Spleen (tissue), 11 donors: ENCODE measurements at regions not wholly inside any gene's neighbourhood (a gene's known extent, or its start where the extent isn't known, plus 50 kb on each side); places are given as distances from the start of the nearest gene placed in this dataset.
"Not testable (repeated sequence)": the region's sequence is repeated elsewhere in the genome, so short reads cannot be mapped to it uniquely, and the experiment has no call there.

Experiments used
- DNase-seq: peaks from one replicate; pipeline ENCODE4 v3.0.0-alpha.2; 2020
- H3K27ac ChIP-seq, 8 donors: fragments of 200-600 bp; sonication (generic) in 7 of 8; 1 replicate in 4 of 8; 2 replicates in 4 of 8; pipeline versions ENCODE4 v1.5.0 to v1.8.0; 2016 to 2021; ENCODE audit warnings: inconsistent platforms in 4 of 8, mild to moderate bottlenecking in 4 of 8, moderate library complexity in 1 of 8
- H3K27me3 ChIP-seq, 7 donors: fragments of 200-600 bp; sonication (generic) in 6 of 7; replicated peaks in 1 of 7; 1 replicate in 4 of 7; 2 replicates in 3 of 7; pipeline versions ENCODE4 v1.5.0 to v1.8.0; 2016 to 2021; ENCODE audit warnings: inconsistent platforms in 3 of 7, mild to moderate bottlenecking in 1 of 7
- H3K36me3 ChIP-seq, 6 donors: fragments of 200-600 bp; sonication (generic) in 5 of 6; 1 replicate in 4 of 6; 2 replicates in 2 of 6; pipeline versions ENCODE4 v1.5.0 to v1.8.0; 2016 to 2021; ENCODE audit warnings: inconsistent platforms in 2 of 6
- H3K4me1 ChIP-seq, 6 donors: fragments of 200-600 bp; sonication (generic) in 5 of 6; 1 replicate in 3 of 6; 2 replicates in 3 of 6; pipeline versions ENCODE4 v1.5.0 to v1.8.0; 2016 to 2021; ENCODE audit warnings: inconsistent platforms in 3 of 6
- H3K4me3 ChIP-seq, 8 donors: fragments of 200-600 bp; sonication (generic) in 7 of 8; 1 replicate in 4 of 8; 2 replicates in 4 of 8; pipeline versions ENCODE4 v1.5.0 to v1.8.0; 2016 to 2021; ENCODE audit warnings: inconsistent platforms in 4 of 8, mild to moderate bottlenecking in 4 of 8, moderate library complexity in 2 of 8
- H3K9me3 ChIP-seq, 8 donors: fragments of 200-600 bp; sonication (generic) in 7 of 8; 1 replicate in 4 of 8; 2 replicates in 4 of 8; pipeline versions ENCODE4 v1.5.0 to v1.8.0; 2016 to 2021; ENCODE audit warnings: inconsistent platforms in 4 of 8
- CTCF ChIP-seq, 11 experiments: fragments of 200-600 bp in 7 of 11; fragments of 450-650 bp in 4 of 11; sonication (generic) in 4 of 11; IDR thresholded peaks in 8 of 11; conservative IDR thresholded peaks in 3 of 11; 1 replicate in 7 of 11; 2 replicates in 4 of 11; pipeline versions ENCODE4 v1.4.0 to v1.8.0; 2016 to 2021; ENCODE audit warnings: antibody characterized with exemption in 11 of 11, inconsistent platforms in 4 of 11, mild to moderate bottlenecking in 1 of 11
- POLR2A ChIP-seq, 3 donors: fragments of 450-650 bp; IDR thresholded peaks; one replicate each; pipeline ENCODE4 v1.5.1; 2017; ENCODE audit warnings: antibody characterized with exemption in 3 of 3, mild to moderate bottlenecking in 1 of 3
- POLR2AphosphoS5 ChIP-seq, 3 donors: sonication (generic); formaldehyde crosslinking; IDR thresholded peaks; one replicate each; pipeline ENCODE4 v1.5.1; 2017; ENCODE audit warnings: antibody characterized with exemption in 3 of 3
- WGBS, 5 donors: extraction: QIAGEN DNeasy Blood & Tissue Kit in 3 of 5; methylation state at CpG; one replicate each; pipeline versions ENCODE4 v1.1.5 to v1.1.7; 2013 to 2018; 5-methylcytosine and 5-hydroxymethylcytosine counted together
- intact Hi-C: fragments of 100-400 bp; cut with DNase I; formaldehyde crosslinking; loops from one replicate; pipeline ENCODE4 v1.15.0; 2023; ENCODE audit warnings: low total_unique reads
- donor health status: healthy with polysubstance abuse.
- donor health status: DM: no; HTN: no; CAD: no; lungs with moderate emphysema.
- donor health status: DM: no; HTN: no; CAD: no.
- donor health status: Bipolar disorder and iron deficiency.
- donor health status: healthy.
- donor health status: DM: no; HTN: no; CAD: no.
- donor health status: DM: yes; HTN: yes; CAD: no.

GRCh38 chr5:142208777-142209312 lies 100.3 kb downstream of the NDFIP1 start:
- no peak for DNase-seq
- Histone ChIP-seq H3K4me1 (no peaks in the 10 kb centered on the region), H3K27me3 (no peaks in the 10 kb centered on the region), H3K4me3 (no peak overlapping the region), H3K36me3 (no peaks in the 10 kb centered on the region), H3K9me3 (no peaks in the 10 kb centered on the region), H3K27ac (no peak overlapping the region)
- TF ChIP-seq POLR2A (IDR thresholded peaks at IDR 0.05) (no peak), POLR2AphosphoS5 (IDR thresholded peaks at IDR 0.05) (no peak), CTCF (IDR thresholded peaks at IDR 0.05 in 8 of 11, conservative IDR thresholded peaks at IDR 0.05 in 3 of 11) (no peak)
- WGBS, 5 donors = 83 to 93% (median 89%) methylated on average over 8 of the region's 8 CpGs
- intact Hi-C loops = no loop called here

GRCh38 chr5:142208244-142208643 lies 99.7 kb downstream of the NDFIP1 start:
- 80 to 87% (median 85%) methylated on average over 7 of the region's 7 CpGs for WGBS, 5 donors
- not testable (repeated sequence) for DNase-seq

GRCh38 chr5:142206801-142207200 lies 98.2 kb downstream of the NDFIP1 start:
- peak; percentile 25 for DNase-seq
- intact Hi-C loops = no loop called here
- no peaks in the 10 kb centered on the region for H3K36me3 ChIP-seq
- H3K9me3 ChIP-seq = no peaks in the 10 kb centered on the region
- no peaks in the 10 kb centered on the region for H3K4me1 ChIP-seq
- H3K27me3 ChIP-seq = no peaks in the 10 kb centered on the region
- no peak overlapping the region for H3K4me3 ChIP-seq
- H3K27ac ChIP-seq = no peak overlapping the region
- no peak for TF ChIP-seq POLR2A (IDR thresholded peaks at IDR 0.05)
- no peak for TF ChIP-seq POLR2AphosphoS5 (IDR thresholded peaks at IDR 0.05)
- TF ChIP-seq CTCF (IDR thresholded peaks at IDR 0.05 in 8 of 11, conservative IDR thresholded peaks at IDR 0.05 in 3 of 11) = no peak
- 47 to 73% (median 63%) methylated on average over 2 of the region's 2 CpGs for WGBS, 5 donors

More at GRCh38 chr5:142208244-142208643, 99.7 kb downstream of the NDFIP1 start:
- H3K36me3 ChIP-seq, intact Hi-C loops, H3K4me3 ChIP-seq, H3K27ac ChIP-seq, H3K9me3 ChIP-seq, H3K27me3 ChIP-seq, H3K4me1 ChIP-seq: not testable (repeated sequence)

GRCh38 chr5:142204219-142204618 lies 95.6 kb downstream of the NDFIP1 start:
- Histone ChIP-seq H3K36me3 (no peaks in the 10 kb centered on the region), H3K27ac (no peak overlapping the region), H3K4me1 (no peaks in the 10 kb centered on the region), H3K4me3 (no peak overlapping the region), H3K27me3 (no peaks in the 10 kb centered on the region), H3K9me3 (no peaks in the 10 kb centered on the region)
- 62 to 86% (median 80%) methylated on average over 4 of the region's 4 CpGs for WGBS, 5 donors
- intact Hi-C loops = no loop called here
- DNase-seq = no peak
- TF ChIP-seq POLR2A (IDR thresholded peaks at IDR 0.05) = no peak
- TF ChIP-seq CTCF (IDR thresholded peaks at IDR 0.05 in 8 of 11, conservative IDR thresholded peaks at IDR 0.05 in 3 of 11) = no peak
- no peak for TF ChIP-seq POLR2AphosphoS5 (IDR thresholded peaks at IDR 0.05)
